CMK (cell line): ENCODE measurements at regions not wholly inside any gene's neighbourhood (a gene's known extent, or its start where the extent isn't known, plus 50 kb on each side); places are given as distances from the start of the nearest gene placed in this dataset.
"Not testable (repeated sequence)": the region's sequence is repeated elsewhere in the genome, so short reads cannot be mapped to it uniquely, and the experiment has no call there.

Source experiments
- DNase-seq: peaks from one replicate; pipeline ENCODE4 v3.0.0-alpha.2; 2010; ENCODE audit warnings: low read depth

- DNase-seq: no peak
These were observed 144.5 kb upstream of the FBXO33 start for GRCh38 chr14:39576736-39577135.

- DNase-seq: no peak
These were observed 144.0 kb upstream of the FBXO33 start for GRCh38 chr14:39576258-39576657.

- no peak for DNase-seq
These were observed 136.7 kb upstream of the FBXO33 start for GRCh38 chr14:39568809-39569538.

- no peak for DNase-seq
These were observed 134.6 kb upstream of the FBXO33 start for GRCh38 chr14:39566795-39567194.

GRCh38 chr14:39563361-39563760 lies 131.1 kb upstream of the FBXO33 start:
- DNase-seq: no peak

- DNase-seq: no peak
These were observed 129.9 kb upstream of the FBXO33 start for GRCh38 chr14:39562175-39562574.

- no peak for DNase-seq
These were observed 126.3 kb upstream of the FBXO33 start for GRCh38 chr14:39558525-39558924.

GRCh38 chr14:39555749-39556148 lies 123.5 kb upstream of the FBXO33 start:
- no peak for DNase-seq

GRCh38 chr14:39554576-39554975 lies 122.3 kb upstream of the FBXO33 start:
- DNase-seq: no peak

GRCh38 chr14:39548358-39548757 lies 116.1 kb upstream of the FBXO33 start:
- DNase-seq: no peak

- DNase-seq: no peak
These were observed 115.6 kb upstream of the FBXO33 start for GRCh38 chr14:39547845-39548244.

- DNase-seq: no peak
These were observed 73.6 kb upstream of the FBXO33 start for GRCh38 chr14:39505812-39506211.

- DNase-seq: no peak
These were observed 68.0 kb upstream of the FBXO33 start for GRCh38 chr14:39500253-39500652.

- no peak for DNase-seq
These were observed 67.3 kb upstream of the FBXO33 start for GRCh38 chr14:39499514-39499913.

- DNase-seq: not testable (repeated sequence)
These were observed 65.4 kb upstream of the FBXO33 start for GRCh38 chr14:39497677-39498076.

GRCh38 chr14:39492267-39492666 lies 60.0 kb upstream of the FBXO33 start:
- no peak for DNase-seq

- DNase-seq: no peak
These were observed 58.9 kb upstream of the FBXO33 start for GRCh38 chr14:39491134-39491571.

- DNase-seq: no peak
These were observed 56.4 kb upstream of the FBXO33 start for GRCh38 chr14:39488600-39488999.

GRCh38 chr14:39483682-39484081 lies 51.4 kb upstream of the FBXO33 start:
- no peak for DNase-seq
